ENCODE measurements at regions not wholly inside any gene's neighbourhood (a gene's known extent, or its start where the extent isn't known, plus 50 kb on each side); places are given as distances from the start of the nearest gene placed in this dataset.

DNA sequence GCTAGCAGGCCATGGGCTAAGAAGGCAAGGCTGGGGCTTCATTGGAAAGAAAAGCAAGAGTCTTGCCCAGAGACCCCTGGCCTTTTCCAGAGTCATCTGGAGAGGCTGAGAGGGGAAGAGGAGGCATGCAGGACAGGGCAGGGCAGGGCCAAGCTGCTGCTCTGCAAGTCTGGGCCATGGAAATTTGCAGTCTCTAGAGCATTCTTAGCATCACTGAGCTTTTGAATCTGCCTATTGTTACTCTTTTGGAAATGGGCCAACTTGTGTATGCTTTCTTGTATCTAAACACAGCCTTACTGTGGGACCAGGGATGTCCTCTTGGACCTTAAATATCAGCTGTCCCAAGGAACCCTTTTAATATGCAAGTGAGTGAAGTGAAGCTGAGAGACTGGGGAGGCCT is 560.5 kb downstream of the MID1IP1 start:
- TF ChIP-seq, protein P1, sequence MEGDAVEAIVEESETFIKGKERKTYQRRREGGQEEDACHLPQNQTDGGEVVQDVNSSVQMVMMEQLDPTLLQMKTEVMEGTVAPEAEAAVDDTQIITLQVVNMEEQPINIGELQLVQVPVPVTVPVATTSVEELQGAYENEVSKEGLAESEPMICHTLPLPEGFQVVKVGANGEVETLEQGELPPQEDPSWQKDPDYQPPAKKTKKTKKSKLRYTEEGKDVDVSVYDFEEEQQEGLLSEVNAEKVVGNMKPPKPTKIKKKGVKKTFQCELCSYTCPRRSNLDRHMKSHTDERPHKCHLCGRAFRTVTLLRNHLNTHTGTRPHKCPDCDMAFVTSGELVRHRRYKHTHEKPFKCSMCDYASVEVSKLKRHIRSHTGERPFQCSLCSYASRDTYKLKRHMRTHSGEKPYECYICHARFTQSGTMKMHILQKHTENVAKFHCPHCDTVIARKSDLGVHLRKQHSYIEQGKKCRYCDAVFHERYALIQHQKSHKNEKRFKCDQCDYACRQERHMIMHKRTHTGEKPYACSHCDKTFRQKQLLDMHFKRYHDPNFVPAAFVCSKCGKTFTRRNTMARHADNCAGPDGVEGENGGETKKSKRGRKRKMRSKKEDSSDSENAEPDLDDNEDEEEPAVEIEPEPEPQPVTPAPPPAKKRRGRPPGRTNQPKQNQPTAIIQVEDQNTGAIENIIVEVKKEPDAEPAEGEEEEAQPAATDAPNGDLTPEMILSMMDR (IDR thresholded peaks at IDR 0.05; ENCODE audit: poor library complexity, severe bottlenecking), result no peak
- TF ChIP-seq POLR2AphosphoS5 (IDR thresholded peaks at IDR 0.05) (no peak), RAD21 (conservative IDR thresholded peaks at IDR 0.05) (no peak), EZH2 (IDR thresholded peaks at IDR 0.05; ENCODE audit: borderline replicate concordance, insufficient read depth, low read length, poor library complexity, severe bottlenecking) (no peak), TAF1 (IDR thresholded peaks at IDR 0.05; ENCODE audit: low read depth) (no peak)
